ENCODE measurements at regions not wholly inside any gene's neighbourhood (a gene's known extent, or its start where the extent isn't known, plus 50 kb on each side); places are given as distances from the start of the nearest gene placed in this dataset.

DNA sequence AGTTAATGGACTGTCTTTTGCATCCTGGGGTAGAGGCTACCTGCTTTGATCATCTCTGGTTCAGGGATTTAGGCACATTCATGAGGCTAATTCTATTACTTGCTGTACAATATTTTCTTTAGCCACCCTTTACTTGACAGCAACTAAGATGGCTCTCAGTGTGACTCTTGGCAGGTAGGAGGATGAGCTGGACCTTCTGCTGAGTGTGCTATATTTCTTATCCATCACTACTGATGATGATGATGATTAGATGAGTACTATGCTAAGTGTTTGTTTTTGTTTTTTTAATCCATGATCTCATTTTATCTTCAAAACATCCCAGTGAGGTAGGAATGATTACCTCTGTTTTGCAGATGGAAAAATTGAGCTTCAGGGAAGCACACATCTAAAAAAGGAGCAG lies 152.8 kb upstream of the WSCD2 start:
- dilution Hi-C loops (cut with MboI; ENCODE audit: extremely low pct_ligation_motif_present, low sequenced_read_pairs): no loop called here
- no peak for DNase-seq (ENCODE audit: low read depth, low spot score)
- Histone ChIP-seq H3K27me3 (ENCODE audit: control insufficient read depth, extremely low read depth, insufficient read depth, low read length) (no peaks in the 10 kb centered on the region), H2AFZ (ENCODE audit: control insufficient read depth, low read length) (no peak overlapping the region), H3K9me1 (ENCODE audit: control insufficient read depth, extremely low read depth, insufficient read depth, low read length) (no peaks in the 10 kb centered on the region), H4K20me1 (ENCODE audit: control insufficient read depth, extremely low read depth, insufficient read depth, low read length) (no peaks in the 10 kb centered on the region), H3K9ac (ENCODE audit: control insufficient read depth, extremely low read depth, insufficient read depth, low read length) (no peak overlapping the region), H3K79me2 (ENCODE audit: control insufficient read depth, insufficient read depth, low read length) (no peaks in the 10 kb centered on the region), H3K4me2 (ENCODE audit: control insufficient read depth, extremely low read depth, insufficient read depth, low read depth, low read length) (no peak overlapping the region), H3K9me3 (ENCODE audit: control insufficient read depth, low read depth, low read length) (no peaks in the 10 kb centered on the region), H3K36me3 (ENCODE audit: control insufficient read depth in 2 of 2, extremely low read depth in 1 of 2, insufficient read depth in 2 of 2, low read length in 2 of 2) (no peaks in the 10 kb centered on the region), H3K4me3 (ENCODE audit: control insufficient read depth in 2 of 3, extremely low read depth in 1 of 3, insufficient read depth in 2 of 3, low read depth in 1 of 3, low read length in 3 of 3) (no peak overlapping the region), H3K27ac (ENCODE audit: control insufficient read depth, insufficient read depth, low read length) (no peak overlapping the region), H3K4me1 (ENCODE audit: control insufficient read depth, extremely low read depth, insufficient read depth, low read length) (no peaks in the 10 kb centered on the region)
- no peak for TF ChIP-seq EZH2 (IDR thresholded peaks at IDR 0.05; ENCODE audit: low read length)
- TF ChIP-seq, protein P1, sequence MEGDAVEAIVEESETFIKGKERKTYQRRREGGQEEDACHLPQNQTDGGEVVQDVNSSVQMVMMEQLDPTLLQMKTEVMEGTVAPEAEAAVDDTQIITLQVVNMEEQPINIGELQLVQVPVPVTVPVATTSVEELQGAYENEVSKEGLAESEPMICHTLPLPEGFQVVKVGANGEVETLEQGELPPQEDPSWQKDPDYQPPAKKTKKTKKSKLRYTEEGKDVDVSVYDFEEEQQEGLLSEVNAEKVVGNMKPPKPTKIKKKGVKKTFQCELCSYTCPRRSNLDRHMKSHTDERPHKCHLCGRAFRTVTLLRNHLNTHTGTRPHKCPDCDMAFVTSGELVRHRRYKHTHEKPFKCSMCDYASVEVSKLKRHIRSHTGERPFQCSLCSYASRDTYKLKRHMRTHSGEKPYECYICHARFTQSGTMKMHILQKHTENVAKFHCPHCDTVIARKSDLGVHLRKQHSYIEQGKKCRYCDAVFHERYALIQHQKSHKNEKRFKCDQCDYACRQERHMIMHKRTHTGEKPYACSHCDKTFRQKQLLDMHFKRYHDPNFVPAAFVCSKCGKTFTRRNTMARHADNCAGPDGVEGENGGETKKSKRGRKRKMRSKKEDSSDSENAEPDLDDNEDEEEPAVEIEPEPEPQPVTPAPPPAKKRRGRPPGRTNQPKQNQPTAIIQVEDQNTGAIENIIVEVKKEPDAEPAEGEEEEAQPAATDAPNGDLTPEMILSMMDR (optimal IDR thresholded peaks at IDR 0.05 in 1 of 3, IDR thresholded peaks at IDR 0.05 in 1 of 3, conservative IDR thresholded peaks at IDR 0.05 in 1 of 3; ENCODE audit: extremely low read depth in 1 of 3, insufficient read depth in 2 of 3, low read length in 3 of 3): no peak
- no peak for FAIRE-seq

DNA sequence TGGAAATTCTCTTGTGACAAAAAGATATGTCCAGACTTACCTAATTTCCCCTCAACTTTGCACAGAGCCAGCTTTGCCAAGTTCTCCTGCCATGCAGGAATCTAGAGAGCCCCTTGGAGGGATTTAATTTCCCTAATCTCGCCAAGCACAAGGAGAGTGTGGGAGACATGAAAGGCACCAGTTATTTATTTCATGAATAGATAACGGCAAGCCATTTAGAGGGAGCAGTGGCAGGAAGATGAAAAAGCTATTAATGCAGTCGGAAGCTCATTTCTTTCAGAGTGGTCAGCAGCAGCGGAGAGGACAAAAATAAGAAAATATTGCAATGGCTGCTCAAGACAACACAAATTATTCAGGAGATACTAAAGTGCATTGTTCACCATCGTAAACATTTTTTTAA lies 150.9 kb upstream of the WSCD2 start:
- H3K79me2 ChIP-seq (ENCODE audit: control insufficient read depth, insufficient read depth, low read length): no peaks in the 10 kb centered on the region
- no peak overlapping the region for H3K27ac ChIP-seq (ENCODE audit: control insufficient read depth, insufficient read depth, low read length)
- H3K9ac ChIP-seq (ENCODE audit: control insufficient read depth, extremely low read depth, insufficient read depth, low read length): no peak overlapping the region
- H4K20me1 ChIP-seq (ENCODE audit: control insufficient read depth, extremely low read depth, insufficient read depth, low read length): no peaks in the 10 kb centered on the region
- H3K4me2 ChIP-seq (ENCODE audit: control insufficient read depth, extremely low read depth, insufficient read depth, low read depth, low read length): no peak overlapping the region
- H3K27me3 ChIP-seq (ENCODE audit: control insufficient read depth, extremely low read depth, insufficient read depth, low read length): no peaks in the 10 kb centered on the region
- DNase-seq (ENCODE audit: low read depth, low spot score) (no peak), FAIRE-seq (no peak)
- no peaks in the 10 kb centered on the region for H3K4me1 ChIP-seq (ENCODE audit: control insufficient read depth, extremely low read depth, insufficient read depth, low read length)
- H2AFZ ChIP-seq (ENCODE audit: control insufficient read depth, low read length): no peak overlapping the region
- TF ChIP-seq EZH2 (IDR thresholded peaks at IDR 0.05; ENCODE audit: low read length): no peak
- TF ChIP-seq, protein P1 (optimal IDR thresholded peaks at IDR 0.05 in 1 of 3, IDR thresholded peaks at IDR 0.05 in 1 of 3, conservative IDR thresholded peaks at IDR 0.05 in 1 of 3; ENCODE audit: extremely low read depth in 1 of 3, insufficient read depth in 2 of 3, low read length in 3 of 3): no peak
- H3K9me1 ChIP-seq (ENCODE audit: control insufficient read depth, extremely low read depth, insufficient read depth, low read length): no peaks in the 10 kb centered on the region
- no peak overlapping the region for H3K4me3 ChIP-seq (ENCODE audit: control insufficient read depth in 2 of 3, extremely low read depth in 1 of 3, insufficient read depth in 2 of 3, low read depth in 1 of 3, low read length in 3 of 3)
- no peaks in the 10 kb centered on the region for H3K36me3 ChIP-seq (ENCODE audit: control insufficient read depth in 2 of 2, extremely low read depth in 1 of 2, insufficient read depth in 2 of 2, low read length in 2 of 2)
- no peaks in the 10 kb centered on the region for H3K9me3 ChIP-seq (ENCODE audit: control insufficient read depth, low read depth, low read length)
- dilution Hi-C loops (cut with MboI; ENCODE audit: extremely low pct_ligation_motif_present, low sequenced_read_pairs): no loop called here
